ENCODE measurements at regions not wholly inside any gene's neighbourhood (a gene's known extent, or its start where the extent isn't known, plus 50 kb on each side); places are given as distances from the start of the nearest gene placed in this dataset.
"Not testable (repeated sequence)": the region's sequence is repeated elsewhere in the genome, so short reads cannot be mapped to it uniquely, and the experiment has no call there.

DNA sequence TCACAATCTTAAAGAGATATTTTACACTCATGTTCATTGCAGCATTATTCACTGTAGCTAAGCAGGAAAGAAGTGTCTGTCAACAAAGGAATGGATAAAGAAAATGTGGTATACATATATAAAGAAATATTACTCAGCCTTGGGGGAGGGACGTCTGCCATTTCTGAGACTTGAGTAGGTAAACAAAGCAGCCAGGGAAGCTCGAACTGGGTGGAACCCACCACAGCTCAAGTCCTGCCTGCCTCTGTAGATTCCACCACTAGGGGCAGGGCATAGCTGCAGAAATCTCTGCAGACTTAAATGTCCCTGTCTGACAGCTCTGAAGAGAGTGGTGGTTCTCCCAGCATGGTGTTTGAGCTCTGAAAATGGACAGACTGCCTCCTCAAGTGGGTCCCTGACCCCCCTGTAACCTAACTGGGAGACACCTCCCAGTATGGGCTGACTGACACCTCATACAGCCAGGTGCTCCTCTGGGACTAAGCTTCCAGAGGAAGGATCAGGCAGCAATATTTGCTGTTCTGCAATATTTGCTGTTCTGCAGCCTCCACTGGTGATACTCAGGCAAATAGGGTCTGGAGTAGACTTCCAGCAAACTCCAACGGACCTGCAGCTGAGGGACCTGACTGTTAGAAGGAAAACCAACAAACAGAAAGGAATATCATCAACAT lies 183.3 kb upstream of the SSTR4 start:
- not testable (repeated sequence) for H3K4me1 ChIP-seq (ENCODE audit: control insufficient read depth in 3 of 3, insufficient read depth in 3 of 3, low read length in 3 of 3); H3K27me3 ChIP-seq (ENCODE audit: control insufficient read depth in 3 of 3, insufficient read depth in 3 of 3, low read length in 3 of 3); H3K36me3 ChIP-seq (ENCODE audit: control insufficient read depth in 3 of 3, insufficient read depth in 3 of 3, low read length in 3 of 3); H3K27ac ChIP-seq (ENCODE audit: low read depth, low read length); H3K4me3 ChIP-seq (ENCODE audit: low read length in 3 of 3); H3K9ac ChIP-seq (ENCODE audit: low read depth in 1 of 3, low read length in 3 of 3); H3K9me3 ChIP-seq (ENCODE audit: control insufficient read depth in 3 of 3, low read length in 3 of 3)

DNA sequence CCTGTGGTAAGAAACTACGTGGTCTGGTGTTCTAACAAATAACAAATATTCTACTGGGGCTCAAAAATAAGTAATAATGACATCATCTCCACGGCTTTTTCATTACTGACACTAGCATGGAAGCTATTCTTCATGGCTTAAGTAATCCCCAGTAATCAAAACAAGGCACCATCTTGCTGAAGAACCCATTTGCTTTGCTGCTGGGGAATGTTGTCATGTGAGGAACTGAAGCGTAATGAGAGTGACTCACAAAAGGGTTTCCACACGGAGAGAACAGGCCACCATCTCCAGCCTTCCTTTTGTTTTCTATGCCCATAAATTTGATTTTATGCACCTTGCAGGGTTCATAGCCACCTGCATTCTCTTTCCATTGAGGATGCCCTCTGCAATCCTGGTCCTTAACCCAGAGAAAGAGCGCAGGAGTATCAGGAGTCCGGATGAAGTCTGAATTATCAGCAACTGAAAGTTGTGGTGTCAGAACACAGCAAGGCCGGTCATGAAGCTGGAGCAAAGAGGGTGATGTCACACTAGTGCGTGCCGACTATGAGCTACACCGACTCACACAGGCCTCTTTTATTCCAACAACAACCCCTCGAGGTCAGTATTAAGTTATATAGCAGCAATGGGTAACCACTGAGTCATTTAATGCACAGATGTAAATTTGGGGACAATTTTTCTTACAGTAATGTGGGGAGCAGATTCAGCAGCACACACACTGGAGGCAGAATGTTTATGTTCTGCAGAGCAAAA lies 173.7 kb upstream of the SSTR4 start:
- Histone ChIP-seq H3K27me3 (ENCODE audit: control insufficient read depth in 3 of 3, insufficient read depth in 3 of 3, low read length in 3 of 3) (no peaks in the 10 kb centered on the region), H3K9me3 (ENCODE audit: control insufficient read depth in 3 of 3, low read length in 3 of 3) (peaks cover 0 to 2% (median 0%) of the 10 kb centered on the region in 3 donors), H3K4me3 (ENCODE audit: low read length in 3 of 3) (no peak overlapping the region), H3K27ac (ENCODE audit: low read depth, low read length) (no peak overlapping the region), H3K36me3 (ENCODE audit: control insufficient read depth in 3 of 3, insufficient read depth in 3 of 3, low read length in 3 of 3) (no peaks in the 10 kb centered on the region), H3K9ac (ENCODE audit: low read depth in 1 of 3, low read length in 3 of 3) (no peak overlapping the region), H3K4me1 (ENCODE audit: control insufficient read depth in 3 of 3, insufficient read depth in 3 of 3, low read length in 3 of 3) (no peaks in the 10 kb centered on the region)

- Histone ChIP-seq H3K9me3 (ENCODE audit: control insufficient read depth in 3 of 3, low read length in 3 of 3) (peaks cover 0 to 2% (median 0%) of the 10 kb centered on the region in 3 donors), H3K4me1 (ENCODE audit: control insufficient read depth in 3 of 3, insufficient read depth in 3 of 3, low read length in 3 of 3) (no peaks in the 10 kb centered on the region), H3K36me3 (ENCODE audit: control insufficient read depth in 3 of 3, insufficient read depth in 3 of 3, low read length in 3 of 3) (no peaks in the 10 kb centered on the region), H3K27ac (ENCODE audit: low read depth, low read length) (peak overlapping the region; percentile 55), H3K4me3 (ENCODE audit: low read length in 3 of 3) (no peak overlapping the region), H3K9ac (ENCODE audit: low read depth in 1 of 3, low read length in 3 of 3) (no peak overlapping the region), H3K27me3 (ENCODE audit: control insufficient read depth in 3 of 3, insufficient read depth in 3 of 3, low read length in 3 of 3) (no peaks in the 10 kb centered on the region)
Observed at GRCh38 chr20:22861990-22862389, 173.1 kb upstream of the SSTR4 start.

- no peak overlapping the region for H3K4me3 ChIP-seq (ENCODE audit: low read length in 3 of 3)
- H3K36me3 ChIP-seq (ENCODE audit: control insufficient read depth in 3 of 3, insufficient read depth in 3 of 3, low read length in 3 of 3) = no peaks in the 10 kb centered on the region
- no peaks in the 10 kb centered on the region for H3K27me3 ChIP-seq (ENCODE audit: control insufficient read depth in 3 of 3, insufficient read depth in 3 of 3, low read length in 3 of 3)
- no peaks in the 10 kb centered on the region for H3K4me1 ChIP-seq (ENCODE audit: control insufficient read depth in 3 of 3, insufficient read depth in 3 of 3, low read length in 3 of 3)
- H3K9me3 ChIP-seq (ENCODE audit: control insufficient read depth in 3 of 3, low read length in 3 of 3) = peaks cover 0 to 2% (median 0%) of the 10 kb centered on the region in 3 donors
- H3K27ac ChIP-seq (ENCODE audit: low read depth, low read length) = peak overlapping the region; percentile 55
- H3K9ac ChIP-seq (ENCODE audit: low read depth in 1 of 3, low read length in 3 of 3) = no peak overlapping the region
Observed at GRCh38 chr20:22862671-22863230, 172.4 kb upstream of the SSTR4 start.

GRCh38 chr20:22863826-22864225 lies 171.3 kb upstream of the SSTR4 start:
- H3K4me3 ChIP-seq (ENCODE audit: low read length in 3 of 3) = no peak overlapping the region
- H3K9ac ChIP-seq (ENCODE audit: low read depth in 1 of 3, low read length in 3 of 3) = no peak overlapping the region
- H3K9me3 ChIP-seq (ENCODE audit: control insufficient read depth in 3 of 3, low read length in 3 of 3) = no peaks in the 10 kb centered on the region
- H3K4me1 ChIP-seq (ENCODE audit: control insufficient read depth in 3 of 3, insufficient read depth in 3 of 3, low read length in 3 of 3) = no peaks in the 10 kb centered on the region
- no peaks in the 10 kb centered on the region for H3K27me3 ChIP-seq (ENCODE audit: control insufficient read depth in 3 of 3, insufficient read depth in 3 of 3, low read length in 3 of 3)
- H3K36me3 ChIP-seq (ENCODE audit: control insufficient read depth in 3 of 3, insufficient read depth in 3 of 3, low read length in 3 of 3) = no peaks in the 10 kb centered on the region
- H3K27ac ChIP-seq (ENCODE audit: low read depth, low read length) = no peak overlapping the region

DNA sequence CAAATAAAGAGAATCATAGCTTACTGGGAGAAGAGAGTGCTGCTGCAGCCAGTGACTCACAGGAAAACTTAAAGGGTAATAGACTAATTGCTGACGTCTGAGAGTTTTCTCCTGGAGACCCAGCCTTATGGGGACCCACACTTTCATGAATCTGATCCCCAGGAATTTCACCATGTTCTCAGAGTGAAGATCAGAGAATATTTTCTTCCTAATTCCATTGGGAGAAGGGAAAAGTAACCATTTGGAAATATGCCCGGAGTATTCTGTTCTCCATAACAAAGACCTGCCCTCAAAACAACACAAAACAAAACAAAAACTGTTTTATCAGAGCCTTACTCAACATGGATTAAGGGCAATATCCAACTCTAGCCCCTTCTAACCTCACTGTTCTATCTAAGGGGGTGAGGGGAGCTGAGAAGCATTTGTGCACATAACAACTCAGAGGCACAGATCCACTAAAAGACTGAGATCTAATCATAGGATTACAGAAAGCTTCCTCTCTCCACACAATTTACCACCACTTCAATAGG lies 168.2 kb upstream of the SSTR4 start:
- no peak overlapping the region for H3K4me3 ChIP-seq (ENCODE audit: low read length in 3 of 3)
- no peak overlapping the region for H3K27ac ChIP-seq (ENCODE audit: low read depth, low read length)
- no peak overlapping the region for H3K9ac ChIP-seq (ENCODE audit: low read depth in 1 of 3, low read length in 3 of 3)
- H3K27me3 ChIP-seq (ENCODE audit: control insufficient read depth in 3 of 3, insufficient read depth in 3 of 3, low read length in 3 of 3) = no peaks in the 10 kb centered on the region
- H3K4me1 ChIP-seq (ENCODE audit: control insufficient read depth in 3 of 3, insufficient read depth in 3 of 3, low read length in 3 of 3) = no peaks in the 10 kb centered on the region
- no peaks in the 10 kb centered on the region for H3K36me3 ChIP-seq (ENCODE audit: control insufficient read depth in 3 of 3, insufficient read depth in 3 of 3, low read length in 3 of 3)
- H3K9me3 ChIP-seq (ENCODE audit: control insufficient read depth in 3 of 3, low read length in 3 of 3) = no peaks in the 10 kb centered on the region

DNA sequence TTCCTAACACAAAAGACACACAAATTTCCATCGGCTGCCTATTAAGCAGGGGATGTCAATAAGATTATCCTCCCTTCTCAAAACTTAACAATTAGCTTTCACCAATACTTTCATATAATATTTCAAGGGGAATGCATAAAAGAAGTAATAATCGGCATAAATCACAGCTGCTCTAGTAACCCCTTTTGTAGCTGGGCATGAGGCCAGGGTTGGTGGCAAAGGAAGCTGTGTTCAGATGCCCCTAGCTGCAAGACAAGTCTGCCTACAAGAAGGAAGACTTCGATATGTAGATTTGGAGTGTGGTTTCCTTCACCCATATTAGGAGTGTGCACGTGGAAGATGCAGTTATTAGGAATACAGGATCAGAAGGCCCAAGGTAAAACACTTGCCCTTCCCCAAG lies 156.9 kb upstream of the SSTR4 start:
- Histone ChIP-seq H3K27ac (ENCODE audit: low read depth, low read length) (no peak overlapping the region), H3K27me3 (ENCODE audit: control insufficient read depth in 3 of 3, insufficient read depth in 3 of 3, low read length in 3 of 3) (no peaks in the 10 kb centered on the region), H3K9ac (ENCODE audit: low read depth in 1 of 3, low read length in 3 of 3) (no peak overlapping the region), H3K36me3 (ENCODE audit: control insufficient read depth in 3 of 3, insufficient read depth in 3 of 3, low read length in 3 of 3) (no peaks in the 10 kb centered on the region), H3K9me3 (ENCODE audit: control insufficient read depth in 3 of 3, low read length in 3 of 3) (no peaks in the 10 kb centered on the region), H3K4me1 (ENCODE audit: control insufficient read depth in 3 of 3, insufficient read depth in 3 of 3, low read length in 3 of 3) (no peaks in the 10 kb centered on the region), H3K4me3 (ENCODE audit: low read length in 3 of 3) (no peak overlapping the region)

- Histone ChIP-seq H3K4me3 (ENCODE audit: low read length in 3 of 3) (no peak overlapping the region), H3K27ac (ENCODE audit: low read depth, low read length) (no peak overlapping the region), H3K36me3 (ENCODE audit: control insufficient read depth in 3 of 3, insufficient read depth in 3 of 3, low read length in 3 of 3) (no peaks in the 10 kb centered on the region), H3K9ac (ENCODE audit: low read depth in 1 of 3, low read length in 3 of 3) (no peak overlapping the region), H3K9me3 (ENCODE audit: control insufficient read depth in 3 of 3, low read length in 3 of 3) (no peaks in the 10 kb centered on the region), H3K27me3 (ENCODE audit: control insufficient read depth in 3 of 3, insufficient read depth in 3 of 3, low read length in 3 of 3) (no peaks in the 10 kb centered on the region), H3K4me1 (ENCODE audit: control insufficient read depth in 3 of 3, insufficient read depth in 3 of 3, low read length in 3 of 3) (no peaks in the 10 kb centered on the region)
Observed at GRCh38 chr20:22880277-22880676, 154.8 kb upstream of the SSTR4 start.

DNA sequence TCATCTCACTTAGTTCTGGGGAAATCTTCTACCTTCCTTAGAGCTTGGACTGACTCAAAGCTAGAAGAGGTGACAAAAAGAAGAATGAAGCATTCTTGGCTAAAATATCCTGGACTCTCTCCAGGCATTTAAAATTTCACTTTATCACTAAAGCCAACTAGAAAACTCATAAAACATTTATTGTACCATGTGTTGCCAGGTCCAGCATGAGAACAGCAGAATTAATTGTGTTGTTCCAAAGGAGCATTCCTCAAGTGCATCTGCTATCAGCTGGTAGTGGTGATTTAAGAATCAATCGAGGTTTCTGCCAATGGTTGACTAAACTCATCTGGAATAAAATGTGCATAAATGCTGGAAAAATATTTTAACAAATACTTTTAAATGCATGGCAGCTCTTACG lies 147.3 kb upstream of the SSTR4 start:
- no peaks in the 10 kb centered on the region for H3K36me3 ChIP-seq (ENCODE audit: control insufficient read depth in 3 of 3, insufficient read depth in 3 of 3, low read length in 3 of 3)
- no peak overlapping the region for H3K9ac ChIP-seq (ENCODE audit: low read depth in 1 of 3, low read length in 3 of 3)
- H3K4me3 ChIP-seq (ENCODE audit: low read length in 3 of 3) = no peak overlapping the region
- H3K4me1 ChIP-seq (ENCODE audit: control insufficient read depth in 3 of 3, insufficient read depth in 3 of 3, low read length in 3 of 3) = peaks cover 0 to 2% (median 0%) of the 10 kb centered on the region in 3 donors
- H3K27ac ChIP-seq (ENCODE audit: low read depth, low read length) = no peak overlapping the region
- H3K9me3 ChIP-seq (ENCODE audit: control insufficient read depth in 3 of 3, low read length in 3 of 3) = no peaks in the 10 kb centered on the region
- no peaks in the 10 kb centered on the region for H3K27me3 ChIP-seq (ENCODE audit: control insufficient read depth in 3 of 3, insufficient read depth in 3 of 3, low read length in 3 of 3)

All from skeletal muscle tissue (tissue), 3 donors.